GM18519 (cell line): ENCODE measurements at regions not wholly inside any gene's neighbourhood (a gene's known extent, or its start where the extent isn't known, plus 50 kb on each side); places are given as distances from the start of the nearest gene placed in this dataset.
A peak's percentile ranks its signal among the peaks of the same experiment; 100 is the strongest.

ENCODE experiments used
- ATAC-seq: cut with Tn5 transposase; IDR thresholded peaks from one replicate; pipeline ENCODE4 v1.9.1; 2021; ENCODE audit warnings: mild to moderate bottlenecking, moderate library complexity; ENCODE audit not compliant: unreplicated experiment, low FRiP score

DNA sequence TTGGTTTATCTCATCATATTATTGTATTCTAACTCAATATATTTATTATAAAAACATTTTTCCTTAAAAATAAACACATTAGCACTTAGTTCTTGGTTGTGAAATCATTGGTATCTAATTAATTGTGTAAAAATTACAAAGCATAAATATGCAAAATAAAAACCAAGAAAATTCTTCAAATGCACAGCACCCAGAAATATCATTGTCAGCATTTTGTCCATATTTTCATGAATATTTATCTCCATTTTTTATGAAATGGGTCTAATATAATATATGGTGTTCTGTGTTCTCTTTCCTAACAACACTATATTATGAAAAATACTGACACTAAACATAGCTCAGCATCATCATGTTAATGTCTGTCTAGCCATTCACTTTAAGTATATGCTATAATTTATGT, 877.8 kb upstream of the MAP3K7 start:
- ATAC-seq: no peak

DNA sequence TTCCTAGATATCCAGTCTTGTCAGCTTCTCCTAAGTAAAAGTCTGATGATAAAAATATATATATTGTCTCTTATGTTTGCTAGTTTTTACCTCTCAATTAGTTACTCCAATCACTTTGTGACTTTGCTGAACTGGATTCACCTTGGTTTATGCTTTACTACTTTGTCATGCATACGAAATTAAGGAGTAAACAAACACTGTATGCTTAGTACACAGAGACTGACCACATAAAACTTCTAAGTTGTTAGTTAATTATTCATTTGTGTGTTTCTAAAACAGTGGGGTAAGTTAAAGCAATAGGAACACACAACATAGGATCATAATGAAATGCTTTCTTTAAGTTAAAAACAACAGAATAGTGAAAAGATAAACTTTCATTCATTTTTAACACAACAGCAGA, 877.3 kb upstream of the MAP3K7 start:
- ATAC-seq: no peak

DNA sequence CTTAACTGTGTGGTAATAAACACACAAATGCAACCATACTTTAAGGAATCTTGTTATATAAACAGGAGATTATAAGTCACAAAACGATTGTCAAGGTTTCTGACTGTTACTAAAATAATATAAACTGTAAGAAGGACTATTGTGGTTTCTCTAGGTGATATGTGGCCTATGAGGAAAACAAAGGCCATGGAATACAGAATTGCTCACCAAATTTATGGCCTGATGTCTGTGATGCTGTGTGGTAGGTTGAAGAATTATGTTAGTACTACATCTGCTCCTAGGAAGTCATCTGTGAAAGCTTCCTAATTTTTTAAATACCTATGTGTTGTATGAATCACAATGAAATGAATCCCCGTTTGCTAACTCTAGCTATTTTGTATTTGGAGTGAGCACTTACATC, 875.4 kb upstream of the MAP3K7 start:
- ATAC-seq: no peak

DNA sequence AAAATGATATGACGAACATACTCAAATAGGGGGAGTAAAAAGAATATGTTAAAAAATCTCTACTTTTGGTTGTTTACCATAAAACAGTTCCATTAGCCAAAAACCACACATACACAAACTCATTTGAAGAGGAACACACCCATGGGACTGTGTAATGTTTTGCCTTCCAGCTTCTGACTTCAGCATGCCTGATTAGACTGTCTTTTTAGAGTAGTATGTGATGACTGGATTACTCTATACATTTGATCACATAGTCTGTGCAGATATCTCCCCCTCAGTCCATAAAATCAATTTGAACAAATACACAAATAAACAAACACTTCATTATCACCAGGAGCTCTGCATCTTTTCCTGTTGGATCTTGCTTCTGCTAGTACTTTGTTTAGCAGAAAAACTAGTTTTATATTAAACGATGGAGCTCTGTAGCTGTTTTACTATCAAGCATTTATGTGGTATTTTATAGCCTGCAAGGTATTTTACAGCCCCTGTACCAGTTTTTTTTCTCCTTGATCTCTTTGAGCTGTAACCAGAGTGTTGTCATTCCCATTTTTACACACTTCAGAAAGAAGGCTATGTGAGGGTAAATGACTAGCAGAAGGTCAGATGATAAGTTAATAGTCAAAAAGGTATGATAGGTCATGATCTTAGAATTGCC, 866.5 kb upstream of the MAP3K7 start:
- no peak for ATAC-seq

DNA sequence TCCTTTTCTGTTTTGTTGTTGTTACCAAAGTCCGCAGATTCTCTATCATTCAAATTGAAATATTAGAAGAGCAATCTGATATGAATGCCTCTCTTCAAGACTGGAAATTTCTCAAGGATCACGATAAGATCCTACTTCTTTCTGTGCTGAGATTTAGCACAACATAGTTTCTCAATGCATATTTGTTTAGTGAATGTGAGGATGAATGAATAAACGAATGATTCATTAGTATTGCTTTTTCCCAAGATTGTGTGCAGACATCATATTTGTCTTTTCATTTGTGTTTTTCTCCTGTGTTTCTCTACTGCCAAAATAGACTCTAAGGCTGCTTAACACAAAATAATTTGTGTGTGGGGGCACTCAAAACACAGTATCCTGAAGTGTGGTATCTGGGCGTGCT, 862.7 kb upstream of the MAP3K7 start:
- ATAC-seq: no peak

DNA sequence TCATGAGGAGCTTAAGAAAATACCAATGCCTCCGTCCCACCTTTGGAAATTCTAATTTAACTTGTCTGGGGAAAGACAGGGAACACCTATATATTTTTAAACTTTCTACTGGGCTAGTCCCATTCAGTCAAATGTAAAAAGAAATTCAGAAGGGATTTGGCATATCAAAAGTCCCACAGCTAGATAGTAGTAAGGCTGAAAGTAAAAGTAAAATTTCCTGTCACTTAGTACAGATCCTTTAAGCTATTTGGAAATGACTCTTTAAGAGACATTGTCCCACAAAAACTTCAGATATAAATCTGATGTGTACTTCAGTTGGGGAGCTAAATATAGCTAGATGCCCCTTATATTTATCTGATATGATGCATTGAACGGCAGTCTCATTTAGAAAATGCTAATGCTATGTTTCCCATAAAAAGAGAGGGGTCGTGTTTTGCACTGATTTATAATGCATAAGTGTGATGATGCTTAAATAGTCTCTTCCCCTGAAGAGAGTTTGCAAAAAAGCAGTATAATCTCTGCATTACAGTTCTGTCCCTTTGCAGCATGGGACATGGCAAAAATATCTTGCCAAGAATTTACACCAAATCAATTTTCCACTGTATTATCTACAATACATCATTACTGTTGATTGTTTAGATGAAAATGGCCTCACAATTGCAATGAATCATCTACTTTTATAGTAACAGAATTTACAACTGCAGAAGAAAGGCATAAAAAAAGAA, 860.8 kb upstream of the MAP3K7 start:
- peak; percentile 40 for ATAC-seq

DNA sequence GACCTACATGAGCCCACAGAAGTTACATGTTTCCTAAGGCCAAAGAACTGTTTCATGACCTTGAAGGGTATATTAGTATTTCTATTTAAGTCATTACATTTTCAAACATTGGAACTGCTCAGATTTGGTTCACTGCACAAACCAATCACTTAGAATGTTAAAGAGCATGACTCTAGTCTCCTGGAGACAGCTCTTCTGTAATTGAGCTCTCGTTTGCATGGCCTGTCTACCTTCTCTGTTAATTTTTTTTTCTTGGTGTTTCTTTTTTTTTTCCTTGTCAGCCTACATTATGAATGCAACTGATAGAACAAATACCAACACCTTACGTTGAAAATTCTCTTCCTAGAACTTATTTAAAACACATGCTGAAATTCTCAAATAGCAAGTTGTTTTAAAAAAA, 860.2 kb upstream of the MAP3K7 start:
- ATAC-seq: no peak

DNA sequence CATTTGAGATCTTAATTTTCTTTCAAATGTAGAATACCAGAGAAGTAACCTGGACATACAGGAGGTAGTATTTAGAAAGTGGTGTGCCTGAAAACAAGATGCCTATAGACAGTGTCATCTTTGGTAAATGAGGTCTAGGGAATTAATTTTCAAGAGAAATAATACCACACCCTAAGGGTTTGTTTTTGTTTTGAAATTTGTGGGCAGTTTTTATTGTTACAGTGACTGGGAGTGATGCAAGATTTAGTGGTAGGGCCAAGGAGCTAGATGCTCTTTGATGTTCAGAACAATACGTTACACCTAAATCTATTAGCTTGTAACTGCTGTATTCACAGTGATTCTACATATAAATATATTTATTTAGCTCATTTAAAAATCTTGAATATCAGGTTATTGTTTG, 856.5 kb upstream of the MAP3K7 start:
- no peak for ATAC-seq

DNA sequence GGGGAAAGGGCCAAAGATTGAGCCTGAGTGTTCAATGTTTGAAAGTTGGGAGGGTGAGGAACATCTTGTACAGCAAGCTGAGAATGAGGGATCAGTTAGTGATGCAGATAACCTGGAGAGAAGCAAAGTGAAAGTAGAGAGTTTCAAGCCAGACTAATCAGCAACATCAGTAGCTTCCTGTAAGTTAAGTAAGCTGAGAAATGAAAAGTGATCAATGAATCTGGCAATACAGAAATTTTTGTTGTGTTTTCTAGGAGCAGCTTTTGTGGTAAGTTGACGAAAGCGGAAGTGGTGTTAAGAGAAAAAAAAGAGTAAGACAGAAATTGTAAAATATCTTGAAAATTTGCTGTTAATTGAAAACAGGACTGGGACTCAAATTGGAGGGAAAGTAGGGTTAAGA, 855.5 kb upstream of the MAP3K7 start:
- ATAC-seq: peak; percentile 32

DNA sequence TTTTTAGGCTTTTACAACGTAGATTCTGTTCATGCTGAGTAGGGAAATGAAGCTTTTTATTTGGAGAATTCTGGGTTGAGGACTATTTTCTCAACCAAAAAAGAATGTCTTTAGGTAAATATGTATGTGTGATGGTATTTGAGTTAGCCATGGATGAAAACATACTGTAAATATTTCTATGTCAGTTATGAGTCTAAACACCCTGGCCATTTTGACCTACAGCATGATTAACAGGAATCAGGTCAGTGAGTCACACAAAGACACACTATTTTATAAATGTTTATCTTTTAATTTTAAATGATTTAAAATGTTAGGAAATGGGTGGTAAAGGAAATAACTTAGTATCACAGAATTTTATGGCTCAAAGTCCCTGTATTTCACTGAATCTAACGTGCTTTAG, 851.7 kb upstream of the MAP3K7 start:
- no peak for ATAC-seq

DNA sequence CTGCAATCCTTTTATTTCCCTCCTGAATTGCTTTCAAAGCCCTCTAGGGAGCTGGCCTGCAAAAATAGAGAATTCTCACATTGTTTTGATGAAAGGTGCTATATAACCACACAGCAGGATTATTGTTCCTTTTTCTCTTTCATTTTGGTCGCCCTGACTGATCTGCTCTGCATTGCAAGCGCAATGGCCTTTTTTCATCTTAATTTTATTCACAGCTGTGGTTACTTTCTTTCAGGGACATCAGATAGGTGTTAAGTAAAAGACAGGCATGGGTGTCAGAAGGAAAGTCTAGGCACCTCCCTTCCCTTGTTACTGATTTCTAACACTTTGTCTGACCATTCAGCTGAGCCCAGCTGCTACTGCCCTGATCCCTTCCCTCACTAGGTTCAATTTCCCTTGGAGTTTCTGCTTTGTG, 850.5 kb upstream of the MAP3K7 start:
- no peak for ATAC-seq

DNA sequence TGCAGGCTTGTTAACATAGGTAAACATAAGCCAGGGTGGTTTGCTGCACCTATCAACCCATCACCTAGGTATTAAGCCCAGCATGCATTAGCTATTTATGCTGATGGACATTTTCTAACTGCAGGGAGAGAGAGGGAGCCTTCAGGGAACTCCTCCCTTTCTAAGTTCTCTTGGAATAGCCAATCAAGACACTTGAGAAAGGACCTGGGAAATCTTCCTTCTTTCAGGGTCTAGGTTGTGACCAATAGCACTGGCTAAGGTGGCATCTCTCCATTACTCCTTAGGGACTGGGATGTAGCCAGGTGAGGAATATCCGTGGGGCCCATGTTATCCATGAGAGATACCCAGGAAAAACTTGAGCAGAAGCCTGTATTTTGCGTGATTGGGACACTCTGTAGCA, 849.6 kb upstream of the MAP3K7 start:
- ATAC-seq: no peak

DNA sequence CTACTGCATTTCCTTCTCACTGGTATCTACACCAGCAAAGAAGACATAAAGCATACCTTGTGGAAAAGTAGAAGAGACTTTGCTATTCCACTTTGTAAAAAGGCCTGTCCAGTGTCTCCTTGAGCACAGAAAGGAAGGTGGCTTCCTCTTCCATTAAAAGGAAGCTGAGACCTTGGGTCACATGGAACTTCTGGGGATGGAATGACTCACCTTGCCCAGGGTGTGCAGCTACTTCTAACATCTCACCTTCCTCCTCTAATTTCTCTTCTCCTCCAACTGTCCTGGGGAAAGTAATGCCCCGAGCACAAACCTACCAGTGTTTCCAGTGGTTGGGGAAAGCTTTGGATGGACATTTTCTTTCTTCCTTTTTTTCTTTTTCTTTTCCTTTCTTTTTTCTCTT, 848.8 kb upstream of the MAP3K7 start:
- no peak for ATAC-seq

DNA sequence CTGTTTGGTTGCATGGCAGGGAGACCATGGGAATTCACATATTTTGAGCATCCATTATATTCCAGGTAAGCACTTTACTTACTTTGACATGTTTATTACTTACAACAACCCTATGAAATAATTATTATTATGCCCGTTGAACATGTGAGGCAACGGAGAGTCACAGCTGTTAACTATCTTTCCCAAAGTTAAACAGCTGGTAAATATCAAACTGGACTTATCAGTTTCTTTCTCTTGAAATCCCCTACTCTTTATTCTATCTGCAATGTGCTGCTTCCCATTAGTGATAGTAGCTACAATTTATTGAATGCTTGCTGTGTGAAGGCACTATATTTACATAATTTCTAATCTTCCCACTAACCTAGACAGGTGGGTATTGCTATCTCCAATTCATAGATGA, 847.7 kb upstream of the MAP3K7 start:
- no peak for ATAC-seq

DNA sequence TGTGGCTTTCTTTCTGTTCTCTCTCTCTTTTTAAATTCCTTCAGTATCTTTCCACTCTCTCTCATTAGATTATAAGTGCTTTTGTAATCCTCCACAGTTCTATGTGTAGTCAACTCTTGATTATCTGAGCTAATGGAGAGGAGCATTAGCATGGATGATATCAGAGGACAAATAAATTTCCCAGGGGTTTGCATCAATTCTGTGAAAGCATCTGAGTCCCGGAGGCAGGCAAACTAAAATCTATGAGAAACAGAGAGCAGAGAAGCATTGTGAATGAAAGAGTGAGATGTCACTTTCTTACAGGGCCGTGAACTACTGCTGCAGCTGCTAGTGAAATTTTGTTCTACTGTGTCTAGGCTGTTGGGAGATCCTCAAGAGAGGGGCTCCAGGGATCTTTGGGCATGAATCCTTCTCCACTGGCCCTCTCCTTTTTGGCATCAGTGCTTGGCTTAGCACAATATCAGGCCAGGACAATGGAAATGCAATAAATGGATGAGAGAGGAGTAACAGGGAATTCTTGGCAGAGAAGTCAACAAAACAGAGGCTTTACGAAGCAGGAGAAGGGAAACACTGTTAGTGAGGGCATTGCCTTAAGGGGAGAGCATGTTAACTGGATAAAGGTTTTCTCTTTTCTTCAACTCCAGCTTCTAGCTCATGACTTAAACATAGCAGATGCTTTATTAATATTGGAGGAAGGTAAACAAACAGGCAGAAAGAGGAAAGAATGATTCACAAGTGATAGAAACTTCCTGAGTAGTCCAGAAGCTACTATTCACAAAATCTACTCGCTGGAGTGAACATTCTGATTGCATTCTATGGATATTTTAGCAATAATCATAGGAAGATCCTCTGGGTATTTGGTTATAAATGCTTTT, 847.0 kb upstream of the MAP3K7 start:
- ATAC-seq: no peak

DNA sequence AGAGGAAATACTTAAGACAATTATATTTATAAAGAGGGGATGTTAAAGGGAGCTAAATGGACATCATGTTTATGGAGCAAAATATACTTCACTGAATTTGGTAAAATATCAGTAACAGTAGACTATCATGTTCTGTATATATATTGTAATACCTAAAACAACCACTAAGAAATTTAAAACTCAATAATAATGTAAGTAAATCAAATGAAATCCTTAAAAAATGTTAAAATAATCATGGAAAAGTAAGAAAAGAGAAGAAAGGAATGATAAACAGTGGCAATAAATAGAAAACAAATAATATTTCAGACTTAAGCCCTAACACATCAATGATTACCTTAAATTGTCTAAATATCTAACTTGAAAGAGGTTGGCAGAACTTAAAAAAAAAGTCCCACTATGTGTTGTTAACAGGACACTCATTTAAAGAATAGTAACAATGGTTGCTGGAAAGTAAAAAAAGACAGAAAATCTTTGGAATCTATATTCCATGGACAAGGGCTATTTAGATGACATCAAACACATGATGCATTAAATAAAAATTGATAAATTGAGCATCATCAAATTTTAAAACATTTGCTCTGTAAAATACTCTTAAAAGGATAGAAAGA, 842.2 kb upstream of the MAP3K7 start:
- ATAC-seq: no peak

DNA sequence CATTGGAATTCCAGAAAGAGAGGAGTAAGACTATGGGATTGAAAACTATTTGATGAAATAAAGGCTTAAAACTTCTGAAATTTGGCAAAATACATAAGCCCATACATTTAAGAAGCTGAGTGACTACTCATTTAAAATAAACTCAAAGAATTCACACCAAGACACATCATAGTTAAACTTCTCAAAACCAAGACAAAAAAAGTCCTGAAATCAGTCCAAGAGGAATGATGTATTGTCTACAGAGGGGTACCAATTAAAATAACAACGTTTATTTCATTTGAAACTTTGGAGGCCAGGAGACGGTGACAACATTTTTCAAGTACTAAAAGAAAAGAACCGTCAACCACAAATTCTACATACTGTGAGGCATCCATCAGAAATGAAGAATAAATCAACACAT, 841.4 kb upstream of the MAP3K7 start:
- ATAC-seq: no peak

DNA sequence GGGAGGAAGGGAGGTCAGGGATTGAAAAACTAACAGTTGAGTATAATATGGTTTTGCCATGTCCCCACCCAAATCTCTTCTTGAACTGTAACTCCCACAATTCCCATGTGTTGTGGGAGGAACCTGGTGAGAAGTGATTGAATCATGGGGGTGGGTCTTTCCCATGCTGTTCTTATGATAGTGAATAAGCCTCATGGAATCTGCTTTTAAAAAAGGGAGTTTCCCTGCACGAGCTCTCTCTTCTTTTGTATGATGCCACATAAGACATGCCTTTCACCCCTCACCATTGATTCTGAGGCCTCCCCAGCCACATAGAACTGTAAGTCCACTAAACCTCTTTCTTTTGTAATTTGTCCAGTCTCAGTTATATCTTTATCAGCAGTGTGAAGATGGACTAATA, 833.4 kb upstream of the MAP3K7 start:
- no peak for ATAC-seq

DNA sequence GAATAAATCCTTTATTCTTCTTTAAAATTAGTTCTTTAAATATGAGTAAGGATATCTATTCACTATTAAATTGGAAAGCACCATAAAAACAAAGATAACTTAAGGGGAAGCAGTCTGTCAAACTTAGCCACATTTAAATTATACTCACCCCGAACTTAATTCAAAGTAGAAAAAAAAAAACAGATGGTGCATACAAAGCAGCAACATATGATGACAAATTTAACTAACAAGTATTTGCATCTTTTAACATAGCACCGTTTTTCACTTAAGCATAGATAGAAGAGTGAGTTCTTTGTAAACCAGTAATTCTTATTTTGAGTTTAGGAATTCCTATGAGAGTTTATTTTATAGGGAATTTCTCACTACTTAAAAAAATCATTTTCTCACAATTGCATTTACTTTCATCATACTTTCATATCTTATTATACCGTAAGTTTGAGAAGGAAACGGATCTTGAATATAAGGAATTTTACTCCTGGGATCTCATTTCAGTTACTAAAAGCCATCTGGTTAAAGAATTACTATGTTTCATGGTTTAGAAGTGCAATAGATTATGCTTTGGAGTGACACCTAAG, 828.2 kb upstream of the MAP3K7 start:
- ATAC-seq: no peak

DNA sequence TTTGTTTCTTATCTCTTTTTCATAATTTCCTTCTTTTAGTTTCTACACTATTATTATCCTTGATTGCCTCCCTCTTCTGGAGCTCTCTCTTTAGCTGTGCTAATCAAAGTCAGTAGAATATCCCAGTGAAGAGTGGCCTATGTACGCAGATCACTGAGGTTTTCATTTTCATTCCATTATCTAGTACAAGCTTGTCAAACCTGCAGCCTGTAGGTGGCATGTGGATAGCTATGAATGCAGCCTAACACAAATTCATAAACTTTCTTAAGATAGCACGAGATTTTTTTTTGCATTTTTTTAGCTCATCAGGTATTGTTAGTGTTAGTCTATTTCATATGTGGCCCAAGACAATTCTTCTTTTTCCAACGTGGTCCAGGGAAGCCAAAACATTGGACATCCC, 825.7 kb upstream of the MAP3K7 start:
- ATAC-seq: no peak

DNA sequence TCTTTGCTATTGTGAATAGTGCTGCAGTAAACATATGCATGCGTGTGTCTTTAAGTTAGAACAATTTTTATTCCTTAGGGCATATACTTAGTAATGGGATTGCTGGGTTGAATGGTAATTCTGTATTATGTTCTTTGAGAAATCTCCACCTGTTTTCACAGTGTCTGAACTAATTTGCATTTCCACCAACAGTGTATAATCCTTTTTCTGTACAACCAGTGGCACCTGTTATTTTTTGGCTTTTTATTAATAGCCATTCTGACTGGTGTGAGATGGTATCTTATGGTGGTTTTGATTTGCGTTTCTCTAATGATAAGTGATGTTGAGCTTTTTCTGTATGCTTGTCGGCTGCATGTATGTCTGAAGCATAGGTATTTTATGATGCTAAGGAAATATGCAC, 820.8 kb upstream of the MAP3K7 start:
- ATAC-seq: no peak
